Daoy (cell line): ENCODE measurements at regions not wholly inside any gene's neighbourhood (a gene's known extent, or its start where the extent isn't known, plus 50 kb on each side); places are given as distances from the start of the nearest gene placed in this dataset.

Experiments
- DNase-seq: peaks from one replicate; pipeline ENCODE4 v3.0.0-alpha.2; 2015; ENCODE audit warnings: low read depth

GRCh38 chr13:39938596-39938995 lies 283.1 kb downstream of the COG6 start:
- DNase-seq = no peak

DNA sequence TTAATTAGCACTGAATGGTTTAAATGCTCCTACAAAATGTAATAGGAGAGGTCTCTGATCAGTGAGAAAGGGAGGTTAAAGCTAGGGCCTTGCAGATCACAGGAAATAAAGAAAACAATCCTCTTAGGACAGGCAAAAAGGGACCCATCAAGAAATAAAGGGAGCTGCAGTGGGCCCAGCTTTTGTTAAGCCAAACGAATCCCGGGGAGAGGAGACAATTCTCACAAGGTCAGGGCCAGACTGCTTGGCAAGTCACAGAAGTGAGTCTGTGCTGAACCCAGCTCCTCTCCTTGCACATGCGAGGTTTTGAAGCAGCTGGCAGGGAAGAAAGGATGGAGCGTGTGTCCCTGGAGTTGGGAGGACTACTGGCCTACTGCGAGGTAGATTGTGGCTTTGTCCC lies 285.8 kb downstream of the COG6 start:
- no peak for DNase-seq

GRCh38 chr13:39941911-39942551 lies 286.6 kb downstream of the COG6 start:
- DNase-seq = no peak

DNA sequence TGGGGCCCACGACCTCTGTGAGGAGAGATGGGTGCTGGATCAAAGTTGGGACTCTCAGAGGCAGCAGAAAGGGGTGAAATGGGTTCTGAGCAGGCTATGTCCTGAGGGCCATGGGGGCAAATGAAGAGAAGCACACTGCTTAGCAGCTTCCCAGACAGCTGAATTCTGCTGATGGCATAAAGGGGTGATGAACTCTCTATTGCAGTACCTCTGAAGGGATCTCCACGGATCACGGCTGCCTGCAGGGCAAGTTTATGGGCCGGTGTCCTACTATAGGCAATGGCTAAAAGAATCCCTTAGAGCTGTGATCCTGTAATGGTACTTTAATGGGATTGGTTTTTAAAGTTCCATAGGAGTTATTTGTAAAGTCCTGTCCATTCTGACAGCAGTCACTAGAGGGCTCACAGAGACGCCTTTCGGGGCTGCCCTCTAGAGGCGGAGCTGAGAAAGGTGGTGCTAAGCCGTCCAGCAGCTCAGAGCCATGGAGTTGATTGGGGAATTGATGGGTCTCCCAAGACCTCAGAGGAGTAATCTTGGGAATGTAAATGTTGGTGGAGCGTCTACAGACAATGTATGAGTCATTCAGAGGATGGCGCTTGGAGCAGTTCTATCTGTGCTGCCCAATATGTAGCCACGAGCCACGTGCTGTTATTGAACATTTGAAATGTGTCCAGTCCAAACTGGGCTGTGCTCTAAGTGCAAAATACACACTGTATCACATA lies 287.3 kb downstream of the COG6 start:
- peak; percentile 77 for DNase-seq

- no peak for DNase-seq
Observed at GRCh38 chr13:39943711-39944110, 288.2 kb downstream of the COG6 start.

- DNase-seq = no peak
Observed at GRCh38 chr13:39945226-39945625, 289.8 kb downstream of the COG6 start.

DNA sequence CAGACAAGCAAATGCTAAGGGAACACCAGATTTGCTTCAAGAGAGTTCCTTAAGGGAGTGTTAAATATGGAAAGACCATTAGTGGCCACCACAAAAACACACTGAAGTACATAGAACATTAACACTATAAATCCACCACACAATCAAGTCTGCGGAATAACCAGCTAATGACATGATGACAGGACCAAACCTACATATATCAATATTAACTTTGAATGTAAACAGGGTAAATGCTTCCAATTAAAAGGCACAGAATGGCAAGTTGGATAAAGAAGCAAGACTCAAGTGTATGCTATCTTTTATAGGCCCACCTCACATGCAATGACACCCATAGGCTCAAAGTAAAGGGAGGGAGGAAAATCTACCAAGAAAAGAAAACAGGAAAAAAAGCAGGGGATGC lies 291.3 kb downstream of the COG6 start:
- DNase-seq = no peak

DNA sequence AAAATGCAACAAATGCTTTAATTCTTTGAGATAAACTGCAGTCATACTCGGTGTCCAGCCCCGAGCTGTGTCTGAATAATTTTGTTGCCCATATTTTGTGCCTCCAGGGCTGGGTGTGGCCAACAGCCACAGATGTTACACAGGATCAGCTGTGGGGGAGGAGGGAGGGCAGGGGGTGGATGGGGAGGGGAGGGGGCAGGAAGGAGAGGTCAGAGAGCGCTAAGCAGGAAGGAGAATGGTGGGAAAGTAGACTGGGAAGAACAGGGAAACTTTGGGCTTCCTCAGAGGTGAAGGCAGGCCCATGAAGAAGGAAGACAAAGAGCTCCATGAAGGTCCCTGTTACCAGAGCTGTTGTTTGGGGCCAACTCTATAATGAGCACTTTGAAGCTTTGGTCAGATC lies 295.8 kb downstream of the COG6 start:
- no peak for DNase-seq

GRCh38 chr13:39952249-39953233 lies 297.1 kb downstream of the COG6 start:
- DNase-seq = peak; percentile 26

DNA sequence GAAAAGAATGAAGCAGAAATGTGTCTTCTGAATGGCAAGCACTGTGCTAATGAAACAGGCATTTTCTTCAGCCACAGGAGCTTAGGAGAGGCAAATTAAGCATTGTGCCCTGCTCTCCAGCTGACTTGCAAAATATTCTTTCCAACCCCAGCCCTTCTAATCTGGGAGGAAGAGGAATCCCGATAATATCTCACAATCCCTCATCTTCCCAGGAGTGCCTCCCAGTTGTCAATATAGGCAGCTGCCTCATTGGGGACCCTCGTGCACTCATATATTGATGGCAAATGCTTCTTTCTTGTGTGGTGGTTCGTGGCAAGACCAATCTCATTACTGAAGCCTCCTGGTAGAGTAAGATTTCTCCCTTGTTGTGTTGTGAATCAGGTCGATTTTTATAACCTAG lies 299.0 kb downstream of the COG6 start:
- no peak for DNase-seq

GRCh38 chr13:39955560-39955959 lies 300.1 kb downstream of the COG6 start:
- DNase-seq = no peak

GRCh38 chr13:39956036-39956435 lies 300.6 kb downstream of the COG6 start:
- DNase-seq = peak; percentile 8

DNA sequence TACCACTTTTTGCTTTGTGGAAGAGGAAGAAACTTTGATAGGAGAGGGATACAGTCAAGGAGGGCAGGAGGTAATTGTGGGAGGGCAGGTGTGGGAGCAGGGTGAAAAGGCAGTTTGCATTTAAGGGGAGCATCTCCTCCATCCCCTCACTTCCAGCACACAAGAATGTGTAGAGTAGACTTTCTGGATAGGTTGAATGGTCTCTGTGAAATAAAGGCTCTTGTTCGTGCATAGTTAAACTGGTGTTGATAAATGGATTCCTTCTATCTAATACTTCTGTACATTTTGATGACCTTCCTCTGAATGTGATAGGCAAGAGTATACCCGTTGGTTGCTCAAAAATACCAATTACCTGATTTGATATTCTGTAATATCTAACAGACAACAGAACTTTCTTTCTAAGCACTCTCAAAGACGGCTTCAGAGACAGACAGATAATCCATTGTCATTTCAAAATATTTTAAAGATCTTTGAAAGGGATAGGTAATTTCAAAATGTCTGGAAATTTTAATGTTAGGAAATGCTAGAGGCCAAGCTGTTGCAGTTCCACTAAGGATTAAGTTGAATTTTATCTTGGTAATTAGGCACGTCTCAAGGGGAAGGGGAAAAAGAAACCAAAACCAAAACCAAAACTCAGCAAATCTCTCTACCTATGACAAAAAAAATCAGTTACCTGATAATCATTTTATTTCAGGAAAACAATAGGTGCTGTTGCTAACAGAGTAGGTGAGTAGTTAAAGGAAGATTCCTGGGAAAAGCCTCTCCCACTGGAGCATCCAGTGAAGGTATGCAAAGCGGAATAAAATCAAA lies 302.6 kb downstream of the COG6 start:
- no peak for DNase-seq

GRCh38 chr13:39959497-39960144 lies 304.2 kb downstream of the COG6 start:
- no peak for DNase-seq

DNA sequence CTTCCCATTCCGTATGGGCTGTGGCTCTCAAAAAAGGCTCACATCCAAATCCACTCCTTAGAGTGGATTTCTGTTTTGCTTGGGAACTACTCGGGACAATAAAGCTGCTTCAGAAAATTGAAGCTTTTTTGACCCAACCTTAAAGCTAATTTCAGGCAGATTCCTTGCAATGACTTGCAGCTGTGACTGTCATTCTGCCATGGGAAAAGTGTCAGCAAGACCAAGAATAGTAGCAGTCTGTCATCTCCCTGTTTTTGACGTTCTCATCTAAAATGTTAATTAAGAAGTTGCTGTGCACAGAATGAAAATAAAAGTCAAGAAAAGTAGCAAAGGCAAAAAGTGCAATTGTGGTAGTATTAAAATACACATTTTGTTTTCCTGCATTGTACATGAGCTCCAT lies 304.7 kb downstream of the COG6 start:
- no peak for DNase-seq

DNA sequence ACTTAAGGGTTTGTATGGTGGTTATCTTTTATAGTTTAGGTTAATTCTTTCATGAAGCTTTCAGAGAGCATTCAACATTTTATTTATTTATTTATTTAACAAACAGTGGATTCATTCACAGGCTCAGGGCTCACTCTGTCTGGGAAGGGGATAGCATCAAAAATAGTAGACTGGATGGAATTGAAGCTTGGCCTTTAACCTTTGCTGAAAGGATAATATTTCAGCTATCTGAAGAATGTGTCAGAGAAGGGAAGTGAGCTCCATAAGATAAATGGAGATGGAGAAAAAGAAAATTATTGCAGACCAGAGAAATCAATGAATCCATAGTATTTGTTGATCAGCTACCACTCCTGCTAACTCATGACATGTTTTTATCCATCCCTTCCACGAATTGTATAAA lies 305.6 kb downstream of the COG6 start:
- no peak for DNase-seq

- no peak for DNase-seq
Observed at GRCh38 chr13:39963612-39964011, 308.1 kb downstream of the COG6 start.

GRCh38 chr13:39965309-39965708 lies 309.8 kb downstream of the COG6 start:
- DNase-seq = no peak

- DNase-seq = no peak
Observed at GRCh38 chr13:39967199-39967959, 311.9 kb downstream of the COG6 start.
